T-cell (primary cell): ENCODE measurements at regions not wholly inside any gene's neighbourhood (a gene's known extent, or its start where the extent isn't known, plus 50 kb on each side); places are given as distances from the start of the nearest gene placed in this dataset.

Source experiments
- ATAC-seq, 4 experiments: fragments of 200-7000 bp in 3 of 4; fragments of 150-1000 bp in 1 of 4; cut with Tn5 transposase; replicated peaks in 1 of 4; 1 replicate in 3 of 4; 2 replicates in 1 of 4; pipeline ENCODE4 v1.10.0; 2021; ENCODE audit warnings: moderate library complexity in 3 of 4, mild to moderate bottlenecking in 2 of 4, moderate number of reproducible peaks in 1 of 4
- CTCF ChIA-PET, 2 donors: fragments of 300-600 bp; sonication (Branson Sonifier 250); formaldehyde crosslinking; loops; one replicate each; lab custom pipeline; 2022; ENCODE audit warnings: antibody characterized with exemption in 2 of 2; lab: Charles Lee
- POLR2A ChIA-PET, 2 donors: fragments of 300-600 bp; sonication (Branson Sonifier 250); formaldehyde crosslinking; loops; one replicate each; lab custom pipeline; 2022; ENCODE audit warnings: antibody characterized with exemption in 2 of 2; lab: Charles Lee
- DNase-seq, 35 experiments: peaks; one replicate each; pipeline versions ENCODE4 v3.0.0 to v3.0.0-alpha.2; 2013 to 2023
- H3K27ac ChIP-seq: one replicate; pipeline ENCODE4 v1.5.1; 2013; ENCODE audit warnings: low read length
- H3K27me3 ChIP-seq, 2 experiments: replicated peaks in 1 of 2; 1 replicate in 1 of 2; 2 replicates in 1 of 2; pipeline versions ENCODE4 v1.6.1 to v1.7.0; 2013; ENCODE audit warnings: low read length in 1 of 2, mixed read lengths in 1 of 2; ENCODE audit not compliant: control insufficient read depth in 2 of 2, insufficient read depth in 2 of 2; ENCODE audit errors: extremely low read depth in 1 of 2
- H3K36me3 ChIP-seq, 2 donors: 1 replicate in 1 of 2; 2 replicates in 1 of 2; pipeline versions ENCODE4 v1.6.1 to v1.7.0; 2013; ENCODE audit warnings: low read length in 1 of 2; ENCODE audit not compliant: control insufficient read depth in 2 of 2, insufficient read depth in 1 of 2; ENCODE audit errors: extremely low read depth in 1 of 2
- H3K4me1 ChIP-seq, 2 experiments: 1 replicate in 1 of 2; 2 replicates in 1 of 2; pipeline versions ENCODE4 v1.6.1 to v1.7.0; 2013; ENCODE audit warnings: low read length in 2 of 2, mixed read lengths in 1 of 2; ENCODE audit not compliant: insufficient read depth in 2 of 2, control insufficient read depth in 1 of 2; ENCODE audit errors: extremely low read depth in 1 of 2
- H3K4me3 ChIP-seq, 2 donors: 1 replicate in 1 of 2; 2 replicates in 1 of 2; pipeline versions ENCODE4 v1.5.1 to v1.7.0; 2013; ENCODE audit warnings: mild to moderate bottlenecking in 2 of 2, low read length in 1 of 2, moderate library complexity in 1 of 2; ENCODE audit not compliant: control insufficient read depth in 1 of 2; ENCODE audit errors: extremely low read depth in 1 of 2
- H3K9me3 ChIP-seq: 2 replicates; pipeline ENCODE4 v1.7.0; 2013
- H3K27ac Mint-ChIP-seq, 2 donors: one replicate each; pipeline ENCODE4 v1.8.0; 2020 to 2021; ENCODE audit warnings: mild to moderate bottlenecking in 2 of 2, mixed read lengths in 2 of 2
- H3K27me3 Mint-ChIP-seq, 2 donors: one replicate each; pipeline ENCODE4 v1.8.0; 2021 to 2022; ENCODE audit warnings: mixed read lengths in 2 of 2
- H3K36me3 Mint-ChIP-seq: one replicate; pipeline ENCODE4 v1.8.0; 2021; ENCODE audit warnings: mixed read lengths
- H3K4me1 Mint-ChIP-seq, 3 donors: one replicate each; pipeline ENCODE4 v1.8.0; 2020 to 2022; ENCODE audit warnings: mixed read lengths in 3 of 3, mild to moderate bottlenecking in 1 of 3
- H3K4me3 Mint-ChIP-seq, 3 donors: one replicate each; pipeline ENCODE4 v1.8.0; 2020 to 2022; ENCODE audit warnings: mild to moderate bottlenecking in 3 of 3, mixed read lengths in 3 of 3, moderate library complexity in 3 of 3
- H3K9me3 Mint-ChIP-seq, 3 donors: one replicate each; pipeline ENCODE4 v1.8.0; 2020 to 2022; ENCODE audit warnings: mixed read lengths in 3 of 3
- WGBS: methylation state at CpG from one replicate; pipeline ENCODE4 v1.1.5; 2013; ENCODE audit warnings: missing lambda C conversion rate; ENCODE audit not compliant: insufficient coverage; 5-methylcytosine and 5-hydroxymethylcytosine counted together

GRCh38 chr6:67766057-67766456 is 869.0 kb upstream of the ADGRB3 start:
- Histone ChIP-seq H3K4me1 (no peaks in the 10 kb centered on the region), H3K4me3 (no peak overlapping the region), H3K36me3 (no peaks in the 10 kb centered on the region), H3K27me3 (no peaks in the 10 kb centered on the region), H3K27ac (no peak overlapping the region), H3K9me3 (peaks cover 2% of the 10 kb centered on the region)
- ChIA-PET POLR2A (no interaction called here), CTCF (interaction anchor here in 1 of 2 donors (0.6 kb wide), 1 partner anchor 272 kb away, joined by 3 read pairs; no protein-coding TSS in a partner anchor)
- DNase-seq (no peak), ATAC-seq (no peak)
- Mint-ChIP-seq H3K27ac (no peak overlapping the region), H3K4me3 (no peak overlapping the region), H3K27me3 (no peaks in the 10 kb centered on the region), H3K4me1 (no peaks in the 10 kb centered on the region), H3K36me3 (no peaks in the 10 kb centered on the region), H3K9me3 (peaks cover 12 to 28% (median 17%) of the 10 kb centered on the region in 3 donors)
- no CpG with 5 or more reads among the region's 1 CpG for WGBS

DNA sequence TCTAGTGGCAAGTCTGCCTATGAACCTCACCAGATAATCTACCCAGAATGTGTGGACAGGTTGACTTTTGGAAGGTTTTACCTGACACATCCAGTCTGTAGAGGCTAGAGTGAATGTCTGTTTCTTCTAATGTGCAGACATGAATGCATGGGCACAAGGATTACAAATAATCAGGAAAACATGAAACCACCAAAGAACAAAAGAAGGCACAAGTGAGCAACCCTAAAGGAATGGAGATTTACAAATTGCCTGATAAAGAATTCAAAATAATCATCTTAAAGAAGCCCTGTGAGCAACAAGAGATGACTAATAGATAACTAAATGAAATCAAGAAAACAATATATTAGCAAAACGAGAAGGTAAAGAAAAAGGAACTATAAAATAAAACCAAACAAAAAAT is 876.1 kb upstream of the ADGRB3 start:
- ChIA-PET POLR2A (no interaction called here), CTCF (no interaction called here)
- H3K27ac ChIP-seq = no peak overlapping the region
- H3K27me3 Mint-ChIP-seq = no peaks in the 10 kb centered on the region
- H3K27me3 ChIP-seq = no peaks in the 10 kb centered on the region
- no peak overlapping the region for H3K4me3 Mint-ChIP-seq
- WGBS = no CpG with 5 or more reads among the region's 1 CpG
- H3K4me1 ChIP-seq = no peaks in the 10 kb centered on the region
- no peak overlapping the region for H3K4me3 ChIP-seq
- ATAC-seq = no peak
- DNase-seq = no peak
- no peaks in the 10 kb centered on the region for H3K36me3 Mint-ChIP-seq
- no peaks in the 10 kb centered on the region for H3K36me3 ChIP-seq
- no peak overlapping the region for H3K27ac Mint-ChIP-seq
- peaks cover 4% of the 10 kb centered on the region for H3K9me3 ChIP-seq
- peaks cover 0 to 6% (median 4%) of the 10 kb centered on the region in 3 donors for H3K9me3 Mint-ChIP-seq
- H3K4me1 Mint-ChIP-seq = no peaks in the 10 kb centered on the region

- no peak for ATAC-seq
- Mint-ChIP-seq H3K27ac (no peak overlapping the region), H3K9me3 (peaks cover 0 to 11% (median 6%) of the 10 kb centered on the region in 3 donors), H3K36me3 (no peaks in the 10 kb centered on the region), H3K27me3 (no peaks in the 10 kb centered on the region), H3K4me1 (no peaks in the 10 kb centered on the region), H3K4me3 (no peak overlapping the region)
- Histone ChIP-seq H3K27ac (no peak overlapping the region), H3K36me3 (no peaks in the 10 kb centered on the region), H3K4me1 (no peaks in the 10 kb centered on the region), H3K9me3 (peaks cover 3% of the 10 kb centered on the region), H3K4me3 (no peak overlapping the region), H3K27me3 (no peaks in the 10 kb centered on the region)
- POLR2A ChIA-PET = interaction anchor here in 1 of 2 donors (0.6 kb wide), 1 partner anchor 23 kb away, joined by 3 read pairs; no protein-coding TSS in a partner anchor
- 49% methylated on average over 3 of the region's 3 CpGs for WGBS
- no peak for DNase-seq
- CTCF ChIA-PET = no interaction called here
These were observed 877.5 kb upstream of the ADGRB3 start for GRCh38 chr6:67757465-67758033.

DNA sequence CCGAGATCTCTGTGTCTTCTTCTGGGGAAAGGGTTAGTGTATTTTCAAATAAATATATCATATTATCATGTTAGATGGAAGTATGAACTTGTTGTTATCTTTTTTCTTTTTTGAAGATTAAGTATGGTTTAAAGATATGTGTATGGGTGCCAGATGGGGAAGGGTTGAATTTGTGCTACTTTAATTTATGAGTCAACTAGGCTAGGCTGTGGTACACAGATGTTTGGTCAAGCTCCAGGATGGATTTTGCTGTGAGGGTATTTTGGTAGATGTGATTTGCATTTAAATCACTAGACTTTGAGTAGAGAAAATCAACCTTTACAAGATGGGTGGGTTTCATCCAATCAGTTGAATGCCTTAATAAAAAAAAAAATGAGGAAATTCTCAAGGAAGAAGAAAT is 886.6 kb upstream of the ADGRB3 start:
- no peak overlapping the region for H3K27ac Mint-ChIP-seq
- no peak for ATAC-seq
- H3K27me3 Mint-ChIP-seq = no peaks in the 10 kb centered on the region
- peaks cover 4 to 12% (median 12%) of the 10 kb centered on the region in 3 donors for H3K9me3 Mint-ChIP-seq
- DNase-seq = no peak
- H3K27me3 ChIP-seq = no peaks in the 10 kb centered on the region
- no peak overlapping the region for H3K4me3 ChIP-seq
- H3K4me3 Mint-ChIP-seq = no peak overlapping the region
- H3K36me3 Mint-ChIP-seq = no peaks in the 10 kb centered on the region
- CTCF ChIA-PET = no interaction called here
- H3K4me1 Mint-ChIP-seq = no peaks in the 10 kb centered on the region
- H3K36me3 ChIP-seq = no peaks in the 10 kb centered on the region
- H3K9me3 ChIP-seq = peaks cover 2% of the 10 kb centered on the region
- no CpG with 5 or more reads among the region's 1 CpG for WGBS
- H3K27ac ChIP-seq = no peak overlapping the region
- H3K4me1 ChIP-seq = no peaks in the 10 kb centered on the region
- POLR2A ChIA-PET = no interaction called here

GRCh38 chr6:67736816-67737215 is 898.3 kb upstream of the ADGRB3 start:
- H3K27ac Mint-ChIP-seq = no peak overlapping the region
- Histone ChIP-seq H3K9me3 (no peaks in the 10 kb centered on the region), H3K4me1 (no peaks in the 10 kb centered on the region), H3K27ac (no peak overlapping the region), H3K36me3 (no peaks in the 10 kb centered on the region), H3K4me3 (no peak overlapping the region), H3K27me3 (no peaks in the 10 kb centered on the region)
- CTCF ChIA-PET = no interaction called here
- no peaks in the 10 kb centered on the region for H3K36me3 Mint-ChIP-seq
- peaks cover 12 to 26% (median 21%) of the 10 kb centered on the region in 3 donors for H3K9me3 Mint-ChIP-seq
- ATAC-seq = no peak
- H3K4me1 Mint-ChIP-seq = no peaks in the 10 kb centered on the region
- POLR2A ChIA-PET = no interaction called here
- DNase-seq = no peak
- H3K4me3 Mint-ChIP-seq = no peak overlapping the region
- H3K27me3 Mint-ChIP-seq = no peaks in the 10 kb centered on the region

GRCh38 chr6:67736161-67736560 is 898.9 kb upstream of the ADGRB3 start:
- Histone ChIP-seq H3K9me3 (no peaks in the 10 kb centered on the region), H3K36me3 (no peaks in the 10 kb centered on the region), H3K4me3 (no peak overlapping the region), H3K27me3 (no peaks in the 10 kb centered on the region), H3K4me1 (no peaks in the 10 kb centered on the region), H3K27ac (no peak overlapping the region)
- Mint-ChIP-seq H3K9me3 (peaks cover 12 to 33% (median 24%) of the 10 kb centered on the region in 3 donors), H3K4me3 (no peak overlapping the region), H3K4me1 (no peaks in the 10 kb centered on the region), H3K27me3 (no peaks in the 10 kb centered on the region), H3K27ac (no peak overlapping the region), H3K36me3 (no peaks in the 10 kb centered on the region)
- CTCF ChIA-PET = no interaction called here
- POLR2A ChIA-PET = no interaction called here
- ATAC-seq = no peak
- DNase-seq = no peak

DNA sequence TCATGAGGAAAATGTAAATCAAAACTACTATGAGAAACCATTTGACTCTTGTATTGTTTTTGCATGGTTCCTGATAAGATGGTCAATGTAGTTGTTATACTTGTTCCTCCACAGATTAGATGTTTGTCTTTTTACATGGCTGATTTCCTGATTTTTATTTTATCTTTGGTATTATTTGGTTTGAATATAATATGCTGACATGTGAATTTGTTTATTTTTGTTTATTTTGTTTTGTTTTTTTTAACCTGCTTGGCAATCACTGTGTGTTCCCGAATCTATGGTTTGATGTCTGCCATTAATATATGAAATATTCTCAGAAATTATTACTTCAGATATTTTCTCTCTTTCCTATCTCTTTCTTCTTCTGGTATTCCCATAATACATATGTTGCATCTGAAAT is 899.5 kb upstream of the ADGRB3 start:
- H3K27me3 ChIP-seq = no peaks in the 10 kb centered on the region
- H3K36me3 ChIP-seq = no peaks in the 10 kb centered on the region
- H3K27ac ChIP-seq = no peak overlapping the region
- Mint-ChIP-seq H3K27me3 (no peaks in the 10 kb centered on the region), H3K36me3 (no peaks in the 10 kb centered on the region), H3K4me1 (no peaks in the 10 kb centered on the region), H3K4me3 (no peak overlapping the region), H3K9me3 (peaks cover 12 to 31% (median 24%) of the 10 kb centered on the region in 3 donors), H3K27ac (no peak overlapping the region)
- CTCF ChIA-PET = no interaction called here
- no peak overlapping the region for H3K4me3 ChIP-seq
- ATAC-seq (no peak), DNase-seq (no peak)
- no CpG with 5 or more reads among the region's 1 CpG for WGBS
- H3K4me1 ChIP-seq = no peaks in the 10 kb centered on the region
- H3K9me3 ChIP-seq = no peaks in the 10 kb centered on the region
- POLR2A ChIA-PET = no interaction called here
